ENCODE measurements at regions not wholly inside any gene's neighbourhood (a gene's known extent, or its start where the extent isn't known, plus 50 kb on each side); places are given as distances from the start of the nearest gene placed in this dataset.

GRCh38 chr4:53777244-53777984 is 186.1 kb upstream of the LNX1 start:
- DNase-seq (ENCODE audit: low spot score), result no peak
- TF ChIP-seq CTCF (IDR thresholded peaks at IDR 0.05; ENCODE audit: extremely low read depth, insufficient read depth, missing control alignments), result no peak
- in situ Hi-C loops (cut with MboI; ENCODE audit: low pct_unique_long_range_greater_than_20kb, low sequenced_read_pairs, unreplicated experiment), result no loop called here

- in situ Hi-C loops (cut with MboI; ENCODE audit: low pct_unique_long_range_greater_than_20kb, low sequenced_read_pairs, unreplicated experiment), result no loop called here
- TF ChIP-seq CTCF (IDR thresholded peaks at IDR 0.05; ENCODE audit: extremely low read depth, insufficient read depth, missing control alignments), result no peak
Measured at GRCh38 chr4:53776141-53776540, 184.9 kb upstream of the LNX1 start.

GRCh38 chr4:53775381-53775780 is 184.1 kb upstream of the LNX1 start:
- DNase-seq (ENCODE audit: low spot score), result no peak
- in situ Hi-C loops (cut with MboI; ENCODE audit: low pct_unique_long_range_greater_than_20kb, low sequenced_read_pairs, unreplicated experiment), result no loop called here
- no peak for TF ChIP-seq CTCF (IDR thresholded peaks at IDR 0.05; ENCODE audit: extremely low read depth, insufficient read depth, missing control alignments)

More at GRCh38 chr4:53776141-53776540, 184.9 kb upstream of the LNX1 start:
- no peak for DNase-seq (ENCODE audit: low spot score)

GRCh38 chr4:53771326-53771725 is 180.0 kb upstream of the LNX1 start:
- no peak for TF ChIP-seq CTCF (IDR thresholded peaks at IDR 0.05; ENCODE audit: extremely low read depth, insufficient read depth, missing control alignments)
- in situ Hi-C loops (cut with MboI; ENCODE audit: low pct_unique_long_range_greater_than_20kb, low sequenced_read_pairs, unreplicated experiment), result no loop called here
- DNase-seq (ENCODE audit: low spot score), result no peak

- no peak for TF ChIP-seq CTCF (IDR thresholded peaks at IDR 0.05; ENCODE audit: extremely low read depth, insufficient read depth, missing control alignments)
- in situ Hi-C loops (cut with MboI; ENCODE audit: low pct_unique_long_range_greater_than_20kb, low sequenced_read_pairs, unreplicated experiment), result no loop called here
- DNase-seq (ENCODE audit: low spot score), result no peak
Measured at GRCh38 chr4:53767482-53767881, 176.2 kb upstream of the LNX1 start.

- no peak for DNase-seq (ENCODE audit: low spot score)
- in situ Hi-C loops (cut with MboI; ENCODE audit: low pct_unique_long_range_greater_than_20kb, low sequenced_read_pairs, unreplicated experiment), result no loop called here
- no peak for TF ChIP-seq CTCF (IDR thresholded peaks at IDR 0.05; ENCODE audit: extremely low read depth, insufficient read depth, missing control alignments)
Measured at GRCh38 chr4:53764761-53765490, 173.6 kb upstream of the LNX1 start.
